Small intestine (tissue), 7 donors: ENCODE measurements at regions not wholly inside any gene's neighbourhood (a gene's known extent, or its start where the extent isn't known, plus 50 kb on each side); places are given as distances from the start of the nearest gene placed in this dataset.
A peak's percentile ranks its signal among the peaks of the same experiment; 100 is the strongest.

Experiments used
- DNase-seq, 2 donors: peaks; one replicate each; pipeline versions ENCODE4 v3.0.0 to v3.0.0-alpha.2; 2013
- FAIRE-seq: peaks from 2 replicates; lab custom pipeline; 2012; peaks lifted over from hg19 to GRCh38; lab: Jason Lieb, UNC
- H3K27ac ChIP-seq, 3 donors: one replicate each; pipeline ENCODE4 v1.5.1; 2013; ENCODE audit warnings: low read length in 2 of 3, mild to moderate bottlenecking in 2 of 3, control low read depth in 1 of 3, inconsistent platforms in 1 of 3, low read depth in 1 of 3, moderate library complexity in 1 of 3
- H3K27me3 ChIP-seq, 3 donors: one replicate each; pipeline ENCODE4 v1.6.1; 2013; ENCODE audit warnings: low read length in 3 of 3, inconsistent platforms in 1 of 3; ENCODE audit not compliant: control insufficient read depth in 3 of 3, insufficient read depth in 3 of 3
- H3K36me3 ChIP-seq, 3 donors: one replicate each; pipeline ENCODE4 v1.6.1; 2013; ENCODE audit warnings: low read length in 3 of 3, inconsistent platforms in 1 of 3, low read depth in 1 of 3, mild to moderate bottlenecking in 1 of 3, moderate library complexity in 1 of 3; ENCODE audit not compliant: control insufficient read depth in 3 of 3, insufficient read depth in 2 of 3
- H3K4me1 ChIP-seq, 3 donors: one replicate each; pipeline ENCODE4 v1.6.1; 2013; ENCODE audit warnings: low read length in 2 of 3, inconsistent platforms in 1 of 3, low read depth in 1 of 3, mild to moderate bottlenecking in 1 of 3, moderate library complexity in 1 of 3; ENCODE audit not compliant: control insufficient read depth in 3 of 3, insufficient read depth in 2 of 3
- H3K4me3 ChIP-seq, 3 donors: one replicate each; pipeline ENCODE4 v1.5.1; 2013; ENCODE audit warnings: low read length in 3 of 3, control low read depth in 1 of 3, inconsistent platforms in 1 of 3, low read depth in 1 of 3, mild to moderate bottlenecking in 1 of 3, moderate library complexity in 1 of 3
- H3K9me3 ChIP-seq, 2 donors: one replicate each; pipeline ENCODE4 v1.6.1; 2013; ENCODE audit warnings: low read depth in 1 of 2, low read length in 1 of 2; ENCODE audit not compliant: control insufficient read depth in 2 of 2, insufficient read depth in 1 of 2
- WGBS, 3 donors: extraction: QIAGEN DNeasy Blood & Tissue Kit; methylation state at CpG; one replicate each; pipeline ENCODE4 v1.1.7; 2013; 5-methylcytosine and 5-hydroxymethylcytosine counted together
- donor health status: healthy with polysubstance abuse.
- donor health status: control.
- donor health status: control.
- donor health status: Bipolar disorder and iron deficiency.
- donor health status: healthy.

GRCh38 chr2:120995656-120996190 is 260.1 kb downstream of the GLI2 start:
- peaks cover 0 to 19% (median 1%) of the 10 kb centered on the region in 3 donors for H3K27me3 ChIP-seq
- H3K36me3 ChIP-seq, result peaks cover 0 to 2% (median 0%) of the 10 kb centered on the region in 3 donors
- 94 to 96% (median 95%) methylated on average over 15 of the region's 15 CpGs for WGBS, 3 donors
- DNase-seq, result no peak
- H3K9me3 ChIP-seq, result no peaks in the 10 kb centered on the region
- H3K27ac ChIP-seq, result no peak overlapping the region
- H3K4me1 ChIP-seq, result no peaks in the 10 kb centered on the region
- no peak for FAIRE-seq
- no peak overlapping the region for H3K4me3 ChIP-seq

GRCh38 chr2:120999377-121000097 is 263.9 kb downstream of the GLI2 start:
- Histone ChIP-seq H3K27me3 (peaks cover 0 to 16% (median 1%) of the 10 kb centered on the region in 3 donors), H3K4me1 (no peaks in the 10 kb centered on the region), H3K9me3 (no peaks in the 10 kb centered on the region), H3K27ac (no peak overlapping the region), H3K36me3 (no peaks in the 10 kb centered on the region), H3K4me3 (no peak overlapping the region)
- 80 to 86% (median 84%) methylated on average over 6 of the region's 6 CpGs for WGBS, 3 donors
- no peak for FAIRE-seq
- no peak for DNase-seq

GRCh38 chr2:121000804-121001203 is 265.1 kb downstream of the GLI2 start:
- no peaks in the 10 kb centered on the region for H3K4me1 ChIP-seq
- no peak for FAIRE-seq
- no peaks in the 10 kb centered on the region for H3K36me3 ChIP-seq
- no peaks in the 10 kb centered on the region for H3K9me3 ChIP-seq
- no peak overlapping the region for H3K4me3 ChIP-seq
- WGBS, 3 donors, result 75 to 79% (median 78%) methylated on average over 3 of the region's 3 CpGs
- peaks cover 0 to 23% (median 1%) of the 10 kb centered on the region in 3 donors for H3K27me3 ChIP-seq
- no peak overlapping the region for H3K27ac ChIP-seq
- no peak for DNase-seq

GRCh38 chr2:121001641-121002040 is 266.0 kb downstream of the GLI2 start:
- no peaks in the 10 kb centered on the region for H3K4me1 ChIP-seq
- no peak overlapping the region for H3K4me3 ChIP-seq
- H3K27me3 ChIP-seq, result peaks cover 0 to 17% (median 0%) of the 10 kb centered on the region in 3 donors
- FAIRE-seq (no peak), DNase-seq (no peak)
- H3K27ac ChIP-seq, result no peak overlapping the region
- H3K9me3 ChIP-seq, result no peaks in the 10 kb centered on the region
- H3K36me3 ChIP-seq, result no peaks in the 10 kb centered on the region

GRCh38 chr2:121002597-121002996 is 266.9 kb downstream of the GLI2 start:
- H3K9me3 ChIP-seq, result no peaks in the 10 kb centered on the region
- H3K36me3 ChIP-seq, result no peaks in the 10 kb centered on the region
- no peaks in the 10 kb centered on the region for H3K4me1 ChIP-seq
- no peak overlapping the region for H3K27ac ChIP-seq
- peaks cover 0 to 18% (median 0%) of the 10 kb centered on the region in 3 donors for H3K27me3 ChIP-seq
- H3K4me3 ChIP-seq, result no peak overlapping the region
- DNase-seq (no peak), FAIRE-seq (no peak)
- 0% methylated on average over 1 of the region's 1 CpG for WGBS, 3 donors

GRCh38 chr2:121003391-121003790 is 267.7 kb downstream of the GLI2 start:
- peak; percentile 33 to 57 for DNase-seq

GRCh38 chr2:121004359-121004758 is 268.7 kb downstream of the GLI2 start:
- peaks cover 0 to 2% of the 10 kb centered on the region in 2 donors for H3K9me3 ChIP-seq
- H3K4me1 ChIP-seq, result no peaks in the 10 kb centered on the region
- 61 to 80% (median 75%) methylated on average over 5 of the region's 5 CpGs for WGBS, 3 donors
- no peaks in the 10 kb centered on the region for H3K36me3 ChIP-seq
- FAIRE-seq (no peak), DNase-seq (no peak)
- H3K27ac ChIP-seq, result no peak overlapping the region
- H3K27me3 ChIP-seq, result peaks cover 0 to 18% (median 0%) of the 10 kb centered on the region in 3 donors
- no peak overlapping the region for H3K4me3 ChIP-seq

More at GRCh38 chr2:121003391-121003790, 267.7 kb downstream of the GLI2 start:
- no peak overlapping the region for H3K27ac ChIP-seq
- 31 to 70% (median 32%) methylated on average over 5 of the region's 5 CpGs for WGBS, 3 donors
- H3K27me3 ChIP-seq, result peaks cover 0 to 18% (median 0%) of the 10 kb centered on the region in 3 donors
- H3K4me1 ChIP-seq, result no peaks in the 10 kb centered on the region
- H3K36me3 ChIP-seq, result no peaks in the 10 kb centered on the region
- no peak for FAIRE-seq
- no peak overlapping the region for H3K4me3 ChIP-seq
- H3K9me3 ChIP-seq, result no peaks in the 10 kb centered on the region

- no peak overlapping the region for H3K4me3 ChIP-seq
- FAIRE-seq (no peak), DNase-seq (no peak)
- 62 to 79% (median 70%) methylated on average over 6 of the region's 6 CpGs for WGBS, 3 donors
- H3K27me3 ChIP-seq, result peaks cover 0 to 15% (median 0%) of the 10 kb centered on the region in 3 donors
- no peaks in the 10 kb centered on the region for H3K4me1 ChIP-seq
- H3K9me3 ChIP-seq, result peaks cover 0 to 2% of the 10 kb centered on the region in 2 donors
- H3K36me3 ChIP-seq, result no peaks in the 10 kb centered on the region
- no peak overlapping the region for H3K27ac ChIP-seq
Observed at GRCh38 chr2:121004950-121005349, 269.3 kb downstream of the GLI2 start.
